HS-5 (cell line): ENCODE measurements at regions not wholly inside any gene's neighbourhood (a gene's known extent, or its start where the extent isn't known, plus 50 kb on each side); places are given as distances from the start of the nearest gene placed in this dataset.
"Not testable (repeated sequence)": the region's sequence is repeated elsewhere in the genome, so short reads cannot be mapped to it uniquely, and the experiment has no call there.

Experiments used
- DNase-seq: peaks from one replicate; pipeline ENCODE4 v3.0.0-alpha.2; 2012; ENCODE audit warnings: low read depth

GRCh38 chr7:131636092-131636491, 79.7 kb upstream of the PODXL start:
- no peak for DNase-seq

- DNase-seq: not testable (repeated sequence)
These were observed 77.8 kb upstream of the PODXL start for GRCh38 chr7:131634197-131634596.

DNA sequence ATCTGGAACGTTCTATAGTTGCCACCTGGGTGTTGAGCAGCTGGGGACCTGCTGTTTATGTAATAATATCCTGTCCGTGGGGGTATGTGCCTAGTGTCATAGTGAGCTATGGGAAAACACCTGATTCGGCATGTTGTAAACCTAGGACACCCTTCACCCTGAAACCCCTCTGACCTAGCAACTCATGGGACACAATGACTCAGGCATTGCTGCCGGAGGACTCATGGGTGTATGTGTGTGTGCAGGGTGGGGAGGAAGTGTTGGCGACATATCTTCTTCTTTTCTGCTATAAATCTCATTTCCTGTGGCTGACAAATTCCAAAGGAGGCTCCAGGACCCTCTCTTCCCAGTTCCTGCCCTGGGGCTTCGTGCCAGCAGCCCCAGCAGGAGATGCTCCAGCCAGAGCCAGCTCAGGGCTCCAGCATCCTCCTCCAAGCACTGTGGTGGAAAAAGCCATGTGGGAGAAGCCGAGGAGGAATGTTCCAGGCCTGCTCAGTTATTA, 77.0 kb upstream of the PODXL start:
- DNase-seq: peak; percentile 54

DNA sequence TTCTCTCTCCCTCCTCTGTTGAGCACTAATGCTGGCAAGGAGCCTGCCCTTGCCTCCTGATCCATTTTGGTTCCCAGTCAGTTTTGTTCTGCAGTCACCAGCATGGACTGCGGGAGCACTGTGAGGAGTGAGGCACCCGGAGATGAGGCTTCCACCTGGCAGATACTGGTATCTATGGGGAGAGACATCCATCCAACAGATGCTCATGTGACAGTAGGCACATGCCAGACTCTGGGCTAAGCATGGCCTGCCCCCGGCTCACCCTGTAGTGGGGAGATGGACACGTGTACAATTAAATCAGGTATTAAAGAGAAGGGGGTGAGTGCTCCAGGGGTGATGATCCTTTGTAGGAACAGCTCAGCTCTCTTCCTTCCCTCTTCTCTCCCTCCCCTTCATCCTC, 74.0 kb upstream of the PODXL start:
- DNase-seq: no peak

- DNase-seq: peak; percentile 52
These were observed 72.9 kb upstream of the PODXL start for GRCh38 chr7:131629217-131629882.

DNA sequence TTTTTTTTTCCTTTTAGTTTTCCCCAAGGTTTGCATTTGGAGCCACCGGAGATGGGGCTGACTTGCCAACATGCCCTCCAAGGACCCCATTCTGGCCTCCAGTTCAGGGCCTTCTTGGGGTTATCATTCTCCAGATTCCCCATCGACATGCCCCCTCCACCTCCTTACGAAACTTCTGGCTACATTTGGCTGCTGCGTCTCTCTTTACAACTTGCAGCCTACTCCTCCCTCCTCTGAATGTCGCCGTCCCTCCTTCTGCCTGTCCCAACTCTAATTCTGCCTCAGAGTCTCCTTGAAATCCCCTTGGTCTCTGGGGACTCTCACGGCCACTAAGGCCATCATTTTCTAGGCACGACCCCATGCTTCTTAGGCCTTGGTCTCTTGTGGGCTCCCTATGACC, 72.2 kb upstream of the PODXL start:
- DNase-seq: no peak

- no peak for DNase-seq
These were observed 71.3 kb upstream of the PODXL start for GRCh38 chr7:131627735-131628190.

GRCh38 chr7:131626643-131627042, 70.2 kb upstream of the PODXL start:
- no peak for DNase-seq

DNA sequence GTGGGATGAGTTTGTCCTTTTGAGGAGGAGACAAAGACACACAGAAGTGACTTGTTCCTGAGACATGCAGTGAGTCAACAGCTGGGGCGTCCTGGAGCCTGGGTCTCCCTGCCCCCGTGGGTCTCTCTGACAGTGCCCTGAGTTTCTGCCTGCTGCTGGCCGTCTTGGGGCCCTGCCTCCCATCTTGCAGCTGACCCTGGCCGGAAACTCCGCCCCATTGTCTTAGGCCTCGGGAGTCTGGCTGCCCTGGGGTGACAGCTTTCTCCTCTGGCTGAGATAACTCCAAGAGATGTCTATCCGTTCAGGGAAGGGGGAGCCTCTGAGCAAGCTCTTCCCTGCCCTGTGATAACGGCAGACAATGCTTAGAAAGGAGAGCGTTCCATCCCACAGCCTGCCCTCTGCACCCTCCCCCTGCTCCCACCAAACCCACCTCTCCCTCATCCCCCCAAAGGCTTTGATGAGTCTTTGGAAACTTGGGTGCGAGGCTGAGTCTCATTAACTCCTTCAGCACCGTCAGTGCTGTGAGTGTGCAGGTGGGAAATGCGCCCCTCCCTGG, 69.5 kb upstream of the PODXL start:
- DNase-seq: peak; percentile 78

DNA sequence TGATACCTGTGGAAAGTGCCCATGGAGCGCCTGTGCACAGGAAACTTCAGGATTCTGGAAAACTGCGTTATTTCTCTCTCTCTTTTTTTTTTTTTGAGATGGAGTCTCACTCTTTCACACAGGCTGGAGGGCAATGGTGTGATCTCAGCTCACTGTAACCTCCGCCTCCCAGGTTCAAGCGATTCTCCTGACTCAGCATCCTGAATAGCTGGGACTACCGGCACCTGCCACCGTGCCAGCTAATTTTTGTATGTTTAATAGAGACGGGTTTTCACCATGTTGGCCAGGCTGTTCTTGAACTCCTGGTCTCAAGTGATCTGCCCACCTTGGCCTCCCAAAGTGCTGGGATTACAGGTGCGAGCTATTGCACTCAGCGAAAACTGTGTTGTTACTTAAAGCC, 68.9 kb upstream of the PODXL start:
- DNase-seq: not testable (repeated sequence)

DNA sequence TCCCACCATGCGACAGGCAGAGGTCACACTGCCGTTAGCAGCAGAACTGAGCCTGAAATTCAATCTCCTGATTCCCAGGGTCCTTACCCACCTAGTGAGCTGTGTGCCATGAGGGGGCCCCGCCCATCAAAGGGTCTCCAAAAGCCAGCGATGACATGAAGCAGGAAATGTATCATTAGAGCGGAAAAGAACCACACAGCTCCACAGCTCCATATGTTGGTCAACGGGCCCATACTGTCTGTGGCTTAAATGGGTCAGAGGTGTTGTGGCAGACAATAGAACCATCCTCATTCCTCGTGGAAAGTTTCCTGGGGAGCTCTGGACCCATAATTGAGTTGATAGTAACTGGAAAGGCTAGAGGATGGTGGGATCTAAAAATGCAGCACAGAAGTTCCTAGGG, 68.1 kb upstream of the PODXL start:
- no peak for DNase-seq

DNA sequence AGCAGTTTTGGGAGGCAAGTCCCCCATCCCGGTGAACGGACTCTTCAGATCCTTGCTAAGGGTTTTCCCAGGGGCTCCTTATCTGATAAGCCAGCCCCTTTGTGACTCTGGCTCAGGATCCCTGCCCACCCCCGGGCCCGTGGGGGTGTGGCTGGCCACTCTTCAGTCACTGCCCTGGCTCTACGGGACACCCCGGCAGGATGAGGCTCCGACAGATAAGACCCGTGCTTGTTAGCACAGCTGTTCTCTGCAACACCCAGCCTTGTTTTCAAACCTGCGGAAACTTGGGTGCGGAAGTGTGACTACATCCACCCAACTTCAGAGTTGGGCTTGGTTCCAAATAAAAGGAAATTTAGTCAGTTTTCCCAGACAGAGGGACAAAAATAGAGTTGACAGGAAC, 66.7 kb upstream of the PODXL start:
- DNase-seq: no peak

DNA sequence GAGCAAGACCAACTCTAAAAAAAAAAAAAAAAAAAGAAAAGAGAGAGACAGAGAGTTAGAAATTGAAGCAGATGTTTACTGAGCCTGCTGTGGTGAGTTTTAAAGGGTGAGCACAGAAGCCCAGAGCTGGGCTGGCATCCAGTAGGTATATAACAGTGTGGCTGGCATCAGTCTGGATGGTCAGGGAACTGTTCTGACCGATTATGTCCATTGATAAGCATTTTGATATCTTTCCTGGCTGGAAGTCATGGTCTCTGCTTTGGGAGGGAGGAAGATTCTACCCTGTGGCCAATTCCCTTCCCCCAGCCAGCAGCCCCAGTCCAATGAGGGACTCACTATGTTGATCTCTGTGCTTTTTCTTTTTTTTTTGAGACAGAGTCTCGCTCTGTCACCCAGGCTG, 65.2 kb upstream of the PODXL start:
- DNase-seq: no peak

GRCh38 chr7:131620673-131621609, 64.5 kb upstream of the PODXL start:
- no peak for DNase-seq

GRCh38 chr7:131619336-131620305, 63.2 kb upstream of the PODXL start:
- DNase-seq: no peak

DNA sequence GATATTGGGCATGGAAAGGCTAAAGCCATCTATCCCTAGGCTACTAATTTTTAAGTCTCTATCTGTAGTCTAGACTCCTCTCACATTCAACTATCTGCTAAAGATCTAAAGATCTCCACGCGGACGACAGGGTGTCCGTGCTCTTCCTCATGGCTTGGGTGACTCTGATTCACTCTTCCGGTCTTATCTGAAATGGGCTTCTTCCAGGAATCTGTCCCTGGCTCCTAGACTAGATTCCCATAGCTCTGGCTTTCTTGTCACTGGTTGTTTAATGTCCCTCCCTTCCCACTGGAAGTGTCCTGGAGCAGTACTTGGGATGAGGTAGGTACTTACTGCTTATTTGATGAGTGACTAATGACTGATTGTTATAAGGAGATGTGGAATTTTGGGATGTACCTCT, 62.0 kb upstream of the PODXL start:
- no peak for DNase-seq

DNA sequence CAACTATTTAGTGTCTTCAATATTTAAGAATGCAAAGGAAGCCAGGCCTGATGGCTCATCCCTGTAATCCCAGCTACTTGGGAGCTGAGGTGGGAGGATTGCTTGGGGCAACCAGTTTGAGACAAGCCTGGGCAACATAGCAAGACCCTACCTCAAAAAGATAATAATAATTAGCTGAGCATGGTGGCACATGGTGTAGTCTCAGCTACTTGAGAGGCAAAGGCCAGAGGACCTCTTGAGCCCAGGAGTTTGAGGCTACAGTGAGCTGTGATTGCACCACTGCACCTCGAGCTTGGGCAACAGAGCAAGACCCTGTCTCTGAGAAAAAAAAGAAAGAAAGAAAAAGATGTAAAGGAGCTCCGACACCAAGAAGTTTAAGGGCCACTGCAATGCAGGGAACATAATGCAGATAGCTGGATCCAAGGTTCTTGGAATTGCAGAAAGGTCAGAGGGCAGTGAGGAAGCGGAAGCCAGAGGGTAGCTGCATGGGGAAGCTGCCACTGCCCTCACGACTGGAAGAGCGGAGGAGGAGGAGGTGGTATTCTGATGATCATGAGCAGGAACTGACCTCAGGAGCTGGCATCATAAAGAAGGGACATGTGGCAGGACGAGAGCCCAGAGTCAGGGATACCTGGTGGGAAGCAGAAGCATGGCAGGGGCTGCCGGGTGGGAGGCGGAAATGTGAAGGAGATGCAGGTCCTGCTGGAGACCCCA, 60.2 kb upstream of the PODXL start:
- DNase-seq: no peak

- no peak for DNase-seq
These were observed 57.5 kb upstream of the PODXL start for GRCh38 chr7:131613909-131614308.

- DNase-seq: no peak
These were observed 53.6 kb upstream of the PODXL start for GRCh38 chr7:131610007-131610406.

DNA sequence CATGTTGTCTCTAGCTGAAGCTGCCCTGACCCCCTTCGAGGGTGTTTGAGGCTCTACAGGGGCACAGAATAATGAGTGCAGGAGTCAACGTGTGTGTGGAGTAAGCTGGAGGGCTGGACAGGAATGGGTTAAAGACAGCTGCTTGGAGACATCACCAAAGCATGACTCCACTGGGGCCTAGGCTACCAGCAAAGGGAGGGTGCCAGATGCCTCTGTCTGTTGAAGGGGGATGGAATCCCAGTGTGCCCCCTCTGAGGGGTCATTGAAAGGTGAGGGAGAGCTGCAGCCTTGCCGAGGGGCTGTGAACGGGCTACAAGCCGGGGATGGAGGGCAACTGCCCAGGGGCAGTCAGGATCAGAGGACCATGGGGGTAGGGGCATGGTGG, 51.7 kb upstream of the PODXL start:
- DNase-seq: no peak
